ENCODE measurements at regions not wholly inside any gene's neighbourhood (a gene's known extent, or its start where the extent isn't known, plus 50 kb on each side); places are given as distances from the start of the nearest gene placed in this dataset.

DNA sequence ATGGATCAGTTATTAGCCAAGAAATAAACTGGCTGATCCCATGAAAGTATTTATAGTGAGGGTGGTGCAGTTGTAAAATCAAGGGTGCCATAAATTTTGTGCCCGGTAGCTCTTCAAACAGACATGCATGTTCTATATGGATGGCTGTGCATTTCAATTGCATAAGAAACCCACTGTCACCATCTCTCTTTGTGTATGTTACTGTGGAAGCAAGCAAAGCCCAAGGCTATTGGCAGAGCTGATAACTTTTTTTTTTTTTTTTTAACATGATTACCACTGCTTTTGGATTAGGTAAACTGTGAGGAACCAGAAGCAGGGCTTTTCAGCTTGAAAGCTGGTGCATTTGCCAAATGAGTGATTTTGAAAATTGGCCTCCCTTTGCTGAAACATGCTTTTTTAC is 332.6 kb downstream of the SOX11 start:
- Histone ChIP-seq H3K36me3 (no peaks in the 10 kb centered on the region), H3K4me3 (no peak overlapping the region), H3K4me1 (peaks cover 0 to 8% (median 0%) of the 10 kb centered on the region in 4 donors), H3K9me3 (no peaks in the 10 kb centered on the region), H3K27ac (no peak overlapping the region), H3K27me3 (no peaks in the 10 kb centered on the region)
- intact Hi-C loops (cut with DNase I; ENCODE audit: low total_unique reads) = no loop called here
- no peak for DNase-seq
- 78 to 100% (median 95%) methylated on average over 1 of the region's 1 CpG for WGBS, 5 donors
- TF ChIP-seq EP300 (IDR thresholded peaks at IDR 0.05) (no peak), POLR2AphosphoS5 (IDR thresholded peaks at IDR 0.05) (no peak)

DNA sequence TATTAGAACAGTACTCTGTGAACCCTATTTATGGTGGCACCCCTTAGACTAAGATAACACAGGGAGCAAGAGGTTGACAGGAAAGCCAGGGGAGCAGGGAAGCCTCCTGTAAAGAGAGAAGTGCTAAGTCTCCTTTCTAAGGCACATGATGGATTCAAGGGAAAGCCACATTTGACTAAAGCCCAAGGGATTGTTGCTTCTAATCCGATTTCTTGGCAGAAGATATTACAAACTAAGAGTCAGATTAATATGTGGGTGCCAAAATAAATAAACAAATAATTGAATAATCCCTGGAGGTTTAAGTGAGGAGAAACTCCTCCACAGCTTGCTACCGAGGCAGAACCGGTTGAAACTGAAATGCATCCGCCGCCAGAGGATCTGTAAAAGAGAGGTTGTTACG is 333.2 kb downstream of the SOX11 start:
- Histone ChIP-seq H3K4me1 (peaks cover 0 to 8% (median 0%) of the 10 kb centered on the region in 4 donors), H3K27ac (no peak overlapping the region), H3K36me3 (no peaks in the 10 kb centered on the region), H3K27me3 (no peaks in the 10 kb centered on the region), H3K9me3 (no peaks in the 10 kb centered on the region), H3K4me3 (no peak overlapping the region)
- intact Hi-C loops (cut with DNase I; ENCODE audit: low total_unique reads) = no loop called here
- TF ChIP-seq EP300 (IDR thresholded peaks at IDR 0.05) (no peak), POLR2AphosphoS5 (IDR thresholded peaks at IDR 0.05) (no peak)
- TF ChIP-seq, protein P1, sequence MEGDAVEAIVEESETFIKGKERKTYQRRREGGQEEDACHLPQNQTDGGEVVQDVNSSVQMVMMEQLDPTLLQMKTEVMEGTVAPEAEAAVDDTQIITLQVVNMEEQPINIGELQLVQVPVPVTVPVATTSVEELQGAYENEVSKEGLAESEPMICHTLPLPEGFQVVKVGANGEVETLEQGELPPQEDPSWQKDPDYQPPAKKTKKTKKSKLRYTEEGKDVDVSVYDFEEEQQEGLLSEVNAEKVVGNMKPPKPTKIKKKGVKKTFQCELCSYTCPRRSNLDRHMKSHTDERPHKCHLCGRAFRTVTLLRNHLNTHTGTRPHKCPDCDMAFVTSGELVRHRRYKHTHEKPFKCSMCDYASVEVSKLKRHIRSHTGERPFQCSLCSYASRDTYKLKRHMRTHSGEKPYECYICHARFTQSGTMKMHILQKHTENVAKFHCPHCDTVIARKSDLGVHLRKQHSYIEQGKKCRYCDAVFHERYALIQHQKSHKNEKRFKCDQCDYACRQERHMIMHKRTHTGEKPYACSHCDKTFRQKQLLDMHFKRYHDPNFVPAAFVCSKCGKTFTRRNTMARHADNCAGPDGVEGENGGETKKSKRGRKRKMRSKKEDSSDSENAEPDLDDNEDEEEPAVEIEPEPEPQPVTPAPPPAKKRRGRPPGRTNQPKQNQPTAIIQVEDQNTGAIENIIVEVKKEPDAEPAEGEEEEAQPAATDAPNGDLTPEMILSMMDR (IDR thresholded peaks at IDR 0.05) = no peak
- no peak for DNase-seq
- WGBS, 5 donors = 65 to 79% (median 77%) methylated on average over 6 of the region's 6 CpGs

DNA sequence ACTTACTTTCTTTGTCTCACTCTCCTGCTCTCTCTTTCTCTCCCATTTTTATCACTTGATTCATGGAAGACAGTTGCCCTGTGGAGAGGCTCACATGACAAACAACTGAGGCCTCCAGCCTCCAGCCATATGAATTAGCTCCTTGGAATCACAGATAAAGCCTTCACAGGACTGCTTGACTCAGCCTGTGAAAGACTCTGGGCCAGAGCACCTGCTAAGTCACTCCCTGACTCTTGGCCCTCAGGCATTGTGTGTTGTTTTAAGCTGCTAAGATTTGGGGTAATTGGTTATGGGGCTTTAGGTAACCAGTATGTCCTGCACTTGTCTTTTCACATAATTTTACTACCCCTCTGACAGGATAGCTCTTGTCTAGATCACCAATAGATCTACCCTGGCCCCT is 334.9 kb downstream of the SOX11 start:
- intact Hi-C loops (cut with DNase I; ENCODE audit: low total_unique reads) = no loop called here
- no peaks in the 10 kb centered on the region for H3K9me3 ChIP-seq
- no peak for DNase-seq
- peaks cover 0 to 8% (median 0%) of the 10 kb centered on the region in 4 donors for H3K4me1 ChIP-seq
- TF ChIP-seq EP300 (IDR thresholded peaks at IDR 0.05) (no peak), POLR2A (IDR thresholded peaks at IDR 0.05) (no peak)
- H3K27me3 ChIP-seq = no peaks in the 10 kb centered on the region
- no peak overlapping the region for H3K27ac ChIP-seq
- no peak overlapping the region for H3K4me3 ChIP-seq
- no peaks in the 10 kb centered on the region for H3K36me3 ChIP-seq

DNA sequence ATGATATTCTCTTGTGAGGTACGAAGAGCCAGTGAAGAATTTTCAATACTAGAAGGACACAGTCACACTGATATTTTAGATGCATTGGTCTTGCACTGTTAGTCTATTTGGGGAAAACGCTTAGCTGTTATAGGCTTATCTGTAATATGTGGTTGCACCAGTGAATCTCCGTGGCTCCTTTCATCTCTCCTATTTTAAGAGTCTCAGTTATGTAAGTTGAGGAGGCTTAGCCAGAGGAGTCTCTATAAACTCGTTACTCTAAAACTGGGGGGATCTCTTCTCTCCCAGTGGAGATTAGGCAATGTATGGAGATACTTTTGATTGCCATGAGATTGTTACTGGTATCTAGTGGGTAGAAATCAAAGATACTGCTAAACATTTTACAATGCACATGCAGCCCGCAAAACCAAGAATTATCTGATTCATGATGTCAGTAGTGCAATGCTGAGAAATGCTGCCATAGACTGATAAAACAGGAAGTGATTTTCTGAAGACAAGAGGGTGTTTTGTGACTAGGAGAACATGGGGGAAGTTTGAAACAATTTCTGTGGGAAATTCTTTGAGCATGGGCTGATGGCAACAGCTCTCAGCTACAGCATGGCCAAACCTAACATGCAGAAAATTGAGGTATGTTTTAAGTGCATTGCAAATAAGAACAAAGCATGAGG is 339.1 kb downstream of the SOX11 start:
- Histone ChIP-seq H3K36me3 (no peaks in the 10 kb centered on the region), H3K4me3 (no peak overlapping the region), H3K27ac (no peak overlapping the region), H3K9me3 (no peaks in the 10 kb centered on the region), H3K27me3 (no peaks in the 10 kb centered on the region), H3K4me1 (peaks cover 0 to 8% (median 0%) of the 10 kb centered on the region in 4 donors)
- no peak for TF ChIP-seq POLR2AphosphoS5 (IDR thresholded peaks at IDR 0.05)
- no peak for TF ChIP-seq EP300 (IDR thresholded peaks at IDR 0.05)
- TF ChIP-seq, protein P1 (IDR thresholded peaks at IDR 0.05) = no peak
- no peak for TF ChIP-seq POLR2A (IDR thresholded peaks at IDR 0.05)
- DNase-seq = no peak
- intact Hi-C loops (cut with DNase I; ENCODE audit: low total_unique reads) = no loop called here
- WGBS, 5 donors = 78 to 90% (median 86%) methylated on average over 5 of the region's 5 CpGs

DNA sequence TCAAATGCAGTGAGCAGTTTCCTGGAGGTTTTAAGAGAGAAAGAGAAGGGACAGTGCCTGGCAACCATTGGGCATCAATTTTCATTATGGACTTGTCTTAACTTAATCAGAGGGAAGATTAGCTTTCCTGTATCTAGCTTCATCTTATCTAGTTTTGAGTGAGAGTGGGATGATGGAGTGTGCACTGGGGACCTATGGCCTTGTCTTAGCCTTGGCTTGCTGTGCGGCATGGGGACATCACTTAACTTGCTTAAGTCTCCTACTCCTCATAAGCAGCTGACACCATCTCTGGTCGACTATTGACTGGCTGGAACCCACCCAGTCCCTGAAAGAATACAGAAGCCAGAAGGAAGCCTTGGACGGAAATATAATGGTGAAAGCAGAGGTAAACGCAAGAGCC is 344.0 kb downstream of the SOX11 start:
- no peaks in the 10 kb centered on the region for H3K36me3 ChIP-seq
- H3K27me3 ChIP-seq = no peaks in the 10 kb centered on the region
- no peak overlapping the region for H3K4me3 ChIP-seq
- DNase-seq = no peak
- H3K9me3 ChIP-seq = no peaks in the 10 kb centered on the region
- WGBS, 5 donors = 80 to 86% (median 80%) methylated on average over 4 of the region's 4 CpGs
- intact Hi-C loops (cut with DNase I; ENCODE audit: low total_unique reads) = no loop called here
- no peak overlapping the region for H3K27ac ChIP-seq
- H3K4me1 ChIP-seq = no peaks in the 10 kb centered on the region
- TF ChIP-seq, protein P1 (IDR thresholded peaks at IDR 0.05) = no peak
- TF ChIP-seq POLR2A (IDR thresholded peaks at IDR 0.05) = no peak
- no peak for TF ChIP-seq POLR2AphosphoS5 (IDR thresholded peaks at IDR 0.05)
- no peak for TF ChIP-seq EP300 (IDR thresholded peaks at IDR 0.05)
